GM23248 (cell line): ENCODE measurements at regions not wholly inside any gene's neighbourhood (a gene's known extent, or its start where the extent isn't known, plus 50 kb on each side); places are given as distances from the start of the nearest gene placed in this dataset.
"Not testable (repeated sequence)": the region's sequence is repeated elsewhere in the genome, so short reads cannot be mapped to it uniquely, and the experiment has no call there.

ENCODE experiments used
- DNase-seq: peaks from one replicate; pipeline ENCODE4 v3.0.0-alpha.2; 2015
- H2AFZ ChIP-seq: fragments of 200-600 bp; sonication (generic); 2 replicates; pipeline ENCODE4 v1.6.1; 2016; ENCODE audit warnings: antibody characterized with exemption
- H3F3A ChIP-seq: fragments of 200-600 bp; sonication (generic); 2 replicates; pipeline ENCODE4 v1.6.1; 2016; ENCODE audit warnings: mild to moderate bottlenecking, antibody characterized with exemption, mixed run types; ENCODE audit not compliant: insufficient read depth
- H3K27ac ChIP-seq: fragments of 200-600 bp; sonication (generic); 2 replicates; pipeline ENCODE4 v1.5.1; 2016; ENCODE audit warnings: mild to moderate bottlenecking
- H3K27me3 ChIP-seq: fragments of 200-600 bp; sonication (generic); replicated peaks from 2 replicates; pipeline ENCODE4 v1.6.1; 2016; ENCODE audit warnings: mild to moderate bottlenecking; ENCODE audit not compliant: insufficient read depth
- H3K36me3 ChIP-seq: fragments of 200-600 bp; sonication (generic); 2 replicates; pipeline ENCODE4 v1.6.1; 2016; ENCODE audit warnings: low read depth, mild to moderate bottlenecking
- H3K4me1 ChIP-seq: fragments of 200-600 bp; sonication (generic); 2 replicates; pipeline ENCODE4 v1.6.1; 2016; ENCODE audit warnings: mild to moderate bottlenecking; ENCODE audit not compliant: insufficient read depth
- H3K4me2 ChIP-seq: fragments of 200-600 bp; sonication (generic); one replicate; pipeline ENCODE4 v1.6.1; 2016; ENCODE audit warnings: mild to moderate bottlenecking; ENCODE audit not compliant: unreplicated experiment
- H3K4me3 ChIP-seq: fragments of 200-600 bp; sonication (generic); 2 replicates; pipeline ENCODE4 v1.5.1; 2016; ENCODE audit warnings: mild to moderate bottlenecking
- H3K79me2 ChIP-seq: fragments of 200-600 bp; sonication (generic); 2 replicates; pipeline ENCODE4 v1.6.1; 2016; ENCODE audit warnings: mild to moderate bottlenecking; ENCODE audit not compliant: insufficient read depth
- H3K9ac ChIP-seq: fragments of 200-600 bp; sonication (generic); 2 replicates; pipeline ENCODE4 v1.6.1; 2016; ENCODE audit warnings: mild to moderate bottlenecking
- H3K9me2 ChIP-seq: fragments of 200-600 bp; sonication (generic); 2 replicates; pipeline ENCODE4 v1.6.1; 2016; ENCODE audit warnings: mixed run types, mild to moderate bottlenecking, moderate library complexity; ENCODE audit not compliant: insufficient read depth
- H3K9me3 ChIP-seq: fragments of 200-600 bp; sonication (generic); one replicate; pipeline ENCODE4 v1.6.1; 2017; ENCODE audit warnings: low read depth
- H4K20me1 ChIP-seq: fragments of 200-600 bp; sonication (generic); 2 replicates; pipeline ENCODE4 v1.6.0; 2016; ENCODE audit not compliant: insufficient read depth
- EZH2 ChIP-seq: fragments of 200-600 bp; sonication (generic); IDR thresholded peaks from 2 replicates; pipeline ENCODE4 v1.6.1; 2018; ENCODE audit warnings: antibody characterized with exemption, mild to moderate bottlenecking; ENCODE audit not compliant: insufficient read depth, poor library complexity, severe bottlenecking
- EZH2phosphoT487 ChIP-seq: fragments of 200-600 bp; sonication (generic); IDR thresholded peaks from 2 replicates; pipeline ENCODE4 v1.6.1; 2018; ENCODE audit warnings: antibody characterized with exemption, moderate library complexity, mild to moderate bottlenecking, low read depth; ENCODE audit not compliant: insufficient read depth
- WGBS, 2 experiments: methylation state at CpG; one replicate each; pipeline ENCODE4 v1.1.6; 2015 to 2017; ENCODE audit warnings: low lambda C conversion rate in 2 of 2, low coverage in 1 of 2; ENCODE audit errors: missing lambda C conversion rate in 2 of 2; 5-methylcytosine and 5-hydroxymethylcytosine counted together
- in situ Hi-C: fragments of 300-500 bp; cut with MboI; formaldehyde crosslinking; loops from 2 replicates; pipeline ENCODE4 v1.15.0; 2020

DNA sequence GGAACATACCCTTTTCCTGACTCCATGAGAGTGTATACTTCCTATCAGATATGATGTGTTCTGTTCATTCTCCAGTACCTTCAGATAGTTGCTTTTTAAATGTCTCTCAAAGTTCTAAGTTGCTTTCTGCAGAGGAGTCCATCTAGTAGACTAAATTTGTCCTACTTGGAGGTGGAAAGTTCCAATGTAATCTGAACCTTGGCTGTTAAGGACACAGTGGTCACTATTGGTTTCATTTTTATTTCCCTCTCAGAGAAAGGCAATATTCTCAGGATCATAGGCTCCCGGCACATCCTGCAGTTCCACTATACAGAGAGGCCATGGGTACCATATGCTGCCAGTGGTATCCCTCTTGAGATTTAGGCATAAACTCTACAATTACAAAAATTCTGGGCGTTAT, 634.6 kb downstream of the LRRC70 start:
- Histone ChIP-seq H3K9me2 (no peaks in the 10 kb centered on the region), H3K79me2 (no peaks in the 10 kb centered on the region), H3K9ac (no peak overlapping the region), H3K27me3 (no peaks in the 10 kb centered on the region), H3K4me1 (no peaks in the 10 kb centered on the region), H3K9me3 (no peaks in the 10 kb centered on the region), H3K27ac (no peak overlapping the region), H3K36me3 (no peaks in the 10 kb centered on the region), H3K4me3 (no peak overlapping the region), H2AFZ (no peak overlapping the region), H3F3A (no peaks in the 10 kb centered on the region), H3K4me2 (no peak overlapping the region), H4K20me1 (no peaks in the 10 kb centered on the region)
- 39 to 42% methylated on average over 2 of the region's 2 CpGs for WGBS, 2 experiments
- no peak for DNase-seq
- no peak for TF ChIP-seq EZH2
- no peak for TF ChIP-seq EZH2phosphoT487
- in situ Hi-C loops: no loop called here

DNA sequence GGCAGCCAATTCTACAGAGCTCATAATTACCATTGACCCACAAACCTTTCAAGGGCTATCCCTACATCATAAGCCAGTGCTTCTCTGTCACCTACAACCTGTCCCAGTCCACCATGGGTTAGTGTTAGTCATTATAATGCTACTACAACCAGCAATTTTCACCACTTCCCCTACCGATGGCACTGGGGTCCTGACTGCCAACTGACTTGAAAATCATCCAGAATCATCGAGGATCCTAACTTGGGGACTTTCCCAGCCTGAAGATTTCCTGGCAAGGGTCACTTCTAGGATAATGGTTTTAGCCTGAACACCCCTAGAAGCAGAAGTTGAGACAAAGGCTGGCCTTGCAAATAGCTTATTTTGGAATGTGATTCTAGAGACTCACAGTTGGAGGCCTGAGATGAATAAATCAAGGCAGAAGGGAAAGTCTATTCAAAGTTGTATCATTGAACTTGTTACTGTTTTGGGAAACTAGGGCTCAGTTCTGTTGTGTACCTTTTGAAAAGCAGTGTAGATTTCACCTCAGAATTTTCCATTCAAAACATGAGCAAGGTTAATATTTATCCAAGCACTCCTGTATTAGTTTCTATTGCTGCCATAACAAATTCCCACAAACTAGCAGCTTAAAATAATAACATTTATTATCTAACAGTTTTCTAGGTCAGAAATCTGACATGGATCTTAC, 633.0 kb downstream of the LRRC70 start:
- Histone ChIP-seq H3K36me3 (no peaks in the 10 kb centered on the region), H3K27me3 (no peaks in the 10 kb centered on the region), H3K4me3 (no peak overlapping the region), H3K9me2 (no peaks in the 10 kb centered on the region), H4K20me1 (no peaks in the 10 kb centered on the region), H3K4me2 (no peak overlapping the region), H3K4me1 (no peaks in the 10 kb centered on the region), H3K79me2 (no peaks in the 10 kb centered on the region), H3F3A (no peaks in the 10 kb centered on the region), H3K27ac (no peak overlapping the region), H3K9me3 (no peaks in the 10 kb centered on the region), H2AFZ (no peak overlapping the region), H3K9ac (no peak overlapping the region)
- in situ Hi-C loops: no loop called here
- WGBS, 2 experiments: 14 to 18% methylated on average over 2 of the region's 2 CpGs
- TF ChIP-seq EZH2phosphoT487: no peak
- no peak for TF ChIP-seq EZH2
- no peak for DNase-seq

- Histone ChIP-seq H3K9ac (no peak overlapping the region), H3F3A (no peaks in the 10 kb centered on the region), H3K27me3 (no peaks in the 10 kb centered on the region), H3K79me2 (no peaks in the 10 kb centered on the region), H4K20me1 (no peaks in the 10 kb centered on the region), H2AFZ (no peak overlapping the region), H3K4me3 (no peak overlapping the region), H3K36me3 (no peaks in the 10 kb centered on the region), H3K27ac (no peak overlapping the region), H3K4me2 (no peak overlapping the region), H3K9me3 (no peaks in the 10 kb centered on the region), H3K4me1 (no peaks in the 10 kb centered on the region), H3K9me2 (no peaks in the 10 kb centered on the region)
- in situ Hi-C loops: no loop called here
- 7 to 14% methylated on average over 2 of the region's 2 CpGs for WGBS, 2 experiments
- no peak for DNase-seq
- TF ChIP-seq EZH2 (no peak), EZH2phosphoT487 (no peak)
Observed at GRCh38 chr5:63205976-63206375, 627.4 kb downstream of the LRRC70 start.

DNA sequence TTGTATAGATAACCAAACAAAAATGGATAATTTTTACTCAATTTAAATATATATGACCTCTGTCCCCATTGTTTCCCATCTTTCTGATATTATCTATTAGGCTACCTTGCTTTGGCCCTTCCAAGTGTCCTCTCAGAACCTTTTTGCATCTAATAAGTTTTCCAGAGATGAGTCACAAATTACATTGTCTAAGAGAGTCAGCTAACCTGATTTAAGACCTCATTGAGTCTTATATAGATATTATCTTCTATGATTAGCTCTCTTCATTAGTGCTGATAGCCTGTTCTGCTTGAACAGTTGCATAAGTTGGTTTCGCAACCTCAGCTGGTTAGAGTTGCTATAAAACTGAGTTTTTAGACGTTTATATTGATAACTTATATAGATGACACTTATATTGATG, 623.1 kb downstream of the LRRC70 start:
- in situ Hi-C loops: no loop called here
- no peak for TF ChIP-seq EZH2phosphoT487
- TF ChIP-seq EZH2: no peak
- H3K36me3 ChIP-seq: no peaks in the 10 kb centered on the region
- DNase-seq: no peak
- H3K27me3 ChIP-seq: no peaks in the 10 kb centered on the region
- no peaks in the 10 kb centered on the region for H3K4me1 ChIP-seq
- H3K4me2 ChIP-seq: no peak overlapping the region
- no peaks in the 10 kb centered on the region for H3F3A ChIP-seq
- WGBS, 2 experiments: 16 to 21% methylated on average over 2 of the region's 2 CpGs
- no peak overlapping the region for H2AFZ ChIP-seq
- H4K20me1 ChIP-seq: no peaks in the 10 kb centered on the region
- H3K27ac ChIP-seq: no peak overlapping the region
- H3K79me2 ChIP-seq: no peaks in the 10 kb centered on the region
- H3K9me3 ChIP-seq: no peaks in the 10 kb centered on the region
- H3K9me2 ChIP-seq: no peaks in the 10 kb centered on the region
- no peak overlapping the region for H3K9ac ChIP-seq
- no peak overlapping the region for H3K4me3 ChIP-seq

- H3K79me2 ChIP-seq: no peaks in the 10 kb centered on the region
- TF ChIP-seq EZH2phosphoT487: no peak
- no peak overlapping the region for H3K4me3 ChIP-seq
- H3K36me3 ChIP-seq: no peaks in the 10 kb centered on the region
- no peaks in the 10 kb centered on the region for H3K27me3 ChIP-seq
- DNase-seq: no peak
- no peak overlapping the region for H3K9ac ChIP-seq
- H3K27ac ChIP-seq: no peak overlapping the region
- WGBS, 2 experiments: 21 to 34% methylated on average over 3 of the region's 3 CpGs
- H3F3A ChIP-seq: no peaks in the 10 kb centered on the region
- H3K4me1 ChIP-seq: no peaks in the 10 kb centered on the region
- no peak overlapping the region for H3K4me2 ChIP-seq
- no peak overlapping the region for H2AFZ ChIP-seq
- in situ Hi-C loops: no loop called here
- H3K9me3 ChIP-seq: no peaks in the 10 kb centered on the region
- no peaks in the 10 kb centered on the region for H4K20me1 ChIP-seq
- H3K9me2 ChIP-seq: no peaks in the 10 kb centered on the region
Observed at GRCh38 chr5:63194126-63194525, 615.5 kb downstream of the LRRC70 start.

DNA sequence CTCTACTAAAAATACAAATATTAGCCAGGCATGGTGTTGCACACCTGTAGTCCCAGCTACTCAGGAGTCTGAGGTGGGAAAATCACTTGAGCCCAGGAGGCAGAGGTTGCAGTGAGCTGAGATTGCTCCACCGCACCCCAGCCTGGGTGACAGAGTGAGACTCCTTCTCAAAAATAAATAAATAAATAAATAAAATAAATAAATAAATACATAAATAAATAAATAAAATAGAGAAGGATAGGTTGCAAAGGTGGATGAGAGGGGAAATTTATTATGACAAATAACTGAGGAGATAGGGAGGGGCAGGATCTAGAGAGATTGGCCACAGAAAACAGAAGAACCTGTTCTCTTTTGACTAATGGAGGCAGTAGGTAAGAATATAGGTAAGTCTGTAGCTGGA, 601.6 kb downstream of the LRRC70 start:
- H3K4me2 ChIP-seq, H3K27me3 ChIP-seq, in situ Hi-C loops, H4K20me1 ChIP-seq, H3F3A ChIP-seq, H3K9me3 ChIP-seq, H3K79me2 ChIP-seq, H3K36me3 ChIP-seq, H3K9ac ChIP-seq, H3K27ac ChIP-seq, H3K4me3 ChIP-seq, DNase-seq, H3K9me2 ChIP-seq, H2AFZ ChIP-seq, H3K4me1 ChIP-seq: not testable (repeated sequence)
- 65 to 67% methylated on average over 1 of the region's 1 CpG for WGBS, 2 experiments
